IMR-90 (cell line): ENCODE measurements at regions not wholly inside any gene's neighbourhood (a gene's known extent, or its start where the extent isn't known, plus 50 kb on each side); places are given as distances from the start of the nearest gene placed in this dataset.

ENCODE experiments used
- ATAC-seq: fragments of 200-7000 bp; cut with Tn5 transposase; 2 replicates; pipeline ENCODE4 v1.9.1; 2020; ENCODE audit warnings: low read depth, mild to moderate bottlenecking, moderate library complexity
- BruUV-seq: library from RNA; stranded (reverse); fragments of 400-500 nt; replicated peaks from 2 replicates; lab custom pipeline; 2021; lab: Mats Ljungman, UMichigan
- CTCF ChIA-PET: fragments of 300-600 bp; formaldehyde crosslinking; extraction: SDS; loops from one replicate; lab custom pipeline; 2021; ENCODE audit warnings: antibody characterized with exemption; lab: Yijun Ruan, JAX
- POLR2A ChIA-PET: fragments of 300-600 bp; sonication (Branson Sonifier 250); formaldehyde crosslinking; loops from one replicate; lab custom pipeline; 2022; ENCODE audit warnings: antibody characterized with exemption; ENCODE audit not compliant: unreplicated experiment; lab: Charles Lee
- DNase-seq: peaks from one replicate; pipeline ENCODE4 v3.0.0; 2013
- H2AFZ ChIP-seq: replicated peaks from 2 replicates; pipeline ENCODE3; 2013; ENCODE audit warnings: low read length, mild to moderate bottlenecking; ENCODE audit not compliant: poor library complexity
- H2AK5ac ChIP-seq: 2 replicates; pipeline ENCODE4 v1.6.1; 2013; ENCODE audit warnings: low read depth, low read length, inconsistent platforms
- H2AK9ac ChIP-seq: replicated peaks from 2 replicates; pipeline ENCODE3; 2013; ENCODE audit warnings: mild to moderate bottlenecking, low read depth, low read length, moderate library complexity; ENCODE audit not compliant: poor library complexity
- H2BK120ac ChIP-seq: 2 replicates; pipeline ENCODE4 v1.6.1; 2013; ENCODE audit warnings: low read depth, low read length, inconsistent platforms
- H2BK15ac ChIP-seq: 3 replicates; pipeline ENCODE4 v1.6.1; 2013; ENCODE audit warnings: low read depth, low read length, inconsistent platforms
- H2BK20ac ChIP-seq: 2 replicates; pipeline ENCODE4 v1.6.1; 2013; ENCODE audit warnings: low read depth, mild to moderate bottlenecking, inconsistent platforms, low read length, moderate library complexity
- H2BK5ac ChIP-seq: 2 replicates; pipeline ENCODE4 v1.6.1; 2013; ENCODE audit warnings: mild to moderate bottlenecking, low read depth, low read length, inconsistent platforms; ENCODE audit not compliant: poor library complexity, severe bottlenecking
- H3K14ac ChIP-seq: replicated peaks from 2 replicates; pipeline ENCODE4 v1.6.1; 2013; ENCODE audit warnings: low read depth, low read length, inconsistent platforms
- H3K18ac ChIP-seq: 2 replicates; pipeline ENCODE4 v1.6.1; 2013; ENCODE audit warnings: low read depth, low read length, control low read depth
- H3K23ac ChIP-seq: 2 replicates; pipeline ENCODE4 v1.6.1; 2013; ENCODE audit warnings: low read depth, low read length, inconsistent platforms
- H3K27ac ChIP-seq: 2 replicates; pipeline ENCODE4 v1.5.1; 2013; ENCODE audit warnings: mild to moderate bottlenecking, control low read depth, low read length; ENCODE audit not compliant: insufficient read depth
- H3K27me3 ChIP-seq: 2 replicates; pipeline ENCODE4 v1.6.1; 2013; ENCODE audit warnings: low read length; ENCODE audit not compliant: control insufficient read depth, insufficient read depth
- H3K36me3 ChIP-seq: 2 replicates; pipeline ENCODE4 v1.6.1; 2013; ENCODE audit warnings: low read length, mixed read lengths; ENCODE audit not compliant: control insufficient read depth, insufficient read depth
- H3K4ac ChIP-seq: 2 replicates; pipeline ENCODE4 v1.6.1; 2013; ENCODE audit warnings: low read depth, low read length, inconsistent platforms
- H3K4me1 ChIP-seq: 2 replicates; pipeline ENCODE4 v1.6.1; 2013; ENCODE audit warnings: low read length, mixed read lengths; ENCODE audit not compliant: control insufficient read depth, insufficient read depth
- H3K4me2 ChIP-seq: 2 replicates; pipeline ENCODE4 v1.6.1; 2013; ENCODE audit warnings: low read depth, mild to moderate bottlenecking, control low read depth, low read length, moderate library complexity
- H3K4me3 ChIP-seq: 2 replicates; pipeline ENCODE4 v1.5.1; 2013; ENCODE audit warnings: low read depth, mild to moderate bottlenecking, control low read depth, low read length, moderate library complexity; ENCODE audit not compliant: insufficient read depth
- H3K56ac ChIP-seq: 2 replicates; pipeline ENCODE4 v1.6.1; 2013; ENCODE audit warnings: low read length, inconsistent platforms; ENCODE audit not compliant: insufficient read depth; ENCODE audit errors: extremely low read depth
- H3K79me1 ChIP-seq, 2 experiments: 2 replicates each; pipeline ENCODE4 v1.6.1; 2013; ENCODE audit warnings: low read length in 2 of 2, inconsistent platforms in 1 of 2, low read depth in 1 of 2
- H3K9ac ChIP-seq: 2 replicates; pipeline ENCODE4 v1.6.1; 2013; ENCODE audit warnings: low read depth, low read length, control low read depth
- H3K9me1 ChIP-seq: 2 replicates; pipeline ENCODE4 v1.6.1; 2013; ENCODE audit warnings: low read length, inconsistent platforms; ENCODE audit not compliant: insufficient read depth
- H3K9me3 ChIP-seq: 2 replicates; pipeline ENCODE4 v1.6.1; 2013; ENCODE audit warnings: low read length; ENCODE audit not compliant: control insufficient read depth, insufficient read depth
- H4K20me1 ChIP-seq: 2 replicates; pipeline ENCODE4 v1.6.1; 2013; ENCODE audit warnings: low read length, inconsistent platforms; ENCODE audit not compliant: insufficient read depth
- H4K5ac ChIP-seq: 2 replicates; pipeline ENCODE4 v1.6.1; 2013; ENCODE audit warnings: mild to moderate bottlenecking, low read depth, low read length, control low read depth
- H4K8ac ChIP-seq, 2 experiments: 2 replicates each; pipeline ENCODE4 v1.6.1; 2013; ENCODE audit warnings: low read depth in 2 of 2, low read length in 2 of 2, control low read depth in 1 of 2, inconsistent platforms in 1 of 2
- H4K91ac ChIP-seq: 2 replicates; pipeline ENCODE4 v1.6.1; 2013; ENCODE audit warnings: low read depth, low read length, inconsistent platforms; ENCODE audit not compliant: insufficient read depth
- CEBPB ChIP-seq: IDR thresholded peaks from 2 replicates; pipeline ENCODE4 v1.6.1; 2012; ENCODE audit warnings: low read depth, low read length, improper control_type of control experiment
- MAZ ChIP-seq: IDR thresholded peaks from 2 replicates; pipeline ENCODE4 v1.6.1; 2012; ENCODE audit warnings: low read depth, mild to moderate bottlenecking, low read length, improper control_type of control experiment, moderate library complexity, borderline replicate concordance
- MXI1 ChIP-seq: IDR thresholded peaks from 2 replicates; pipeline ENCODE4 v1.6.1; 2012; ENCODE audit warnings: low read depth, mild to moderate bottlenecking, low read length, moderate library complexity, borderline replicate concordance
- NFE2L2 ChIP-seq: fragments of 150-350 bp; IDR thresholded peaks from 2 replicates; pipeline ENCODE4 v1.6.1; 2016; ENCODE audit warnings: low read depth, mild to moderate bottlenecking, low read length
- POLR2A ChIP-seq: IDR thresholded peaks from 2 replicates; pipeline ENCODE4 v1.6.1; 2012; ENCODE audit warnings: mild to moderate bottlenecking, low read depth, low read length
- RAD21 ChIP-seq: IDR thresholded peaks from 2 replicates; pipeline ENCODE4 v1.6.1; 2012; ENCODE audit warnings: low read length, improper control_type of control experiment
- WGBS, 2 experiments: methylation state at CpG; one replicate each; pipeline versions ENCODE4 v1.1.5 to v1.1.7; 2013; ENCODE audit warnings: missing lambda C conversion rate in 2 of 2; ENCODE audit not compliant: insufficient read length in 1 of 2; ENCODE audit errors: extremely low coverage in 2 of 2; 5-methylcytosine and 5-hydroxymethylcytosine counted together
- dilution Hi-C: fragments of 300-500 bp; cut with HindIII; formaldehyde crosslinking; loops from one replicate; pipeline ENCODE4 v1.14.3; 2018; ENCODE audit warnings: low sequenced_read_pairs; ENCODE audit not compliant: unreplicated experiment
- in situ Hi-C: fragments of 300-500 bp; cut with MboI; formaldehyde crosslinking; loops from 3 replicates; pipeline ENCODE4 v1.14.3; 2019; ENCODE audit warnings: low sequenced_read_pairs, inconsistent platforms, mixed read lengths
- intact Hi-C: fragments of 100-400 bp; cut with micrococcal nuclease; formaldehyde crosslinking; loops from 2 replicates; pipeline ENCODE4 v1.10.0; 2022
- TF ChIP-seq, protein P1 (sequence below): fragments of 150-350 bp; IDR thresholded peaks from 2 replicates; pipeline ENCODE4 v1.6.1; 2017; ENCODE audit warnings: mild to moderate bottlenecking, antibody characterized with exemption, low read length, low read depth

- H2BK15ac ChIP-seq, result no peak overlapping the region
- H3K4me3 ChIP-seq, result no peak overlapping the region
- H3K14ac ChIP-seq, result no peak overlapping the region
- no peak overlapping the region for H2BK5ac ChIP-seq
- H3K18ac ChIP-seq, result no peak overlapping the region
- CTCF ChIA-PET, result no interaction called here
- H3K56ac ChIP-seq, result no peak overlapping the region
- in situ Hi-C loops, result no loop called here
- H3K9ac ChIP-seq, result no peak overlapping the region
- no peaks in the 10 kb centered on the region for H3K79me1 ChIP-seq
- TF ChIP-seq RAD21 (no peak), NFE2L2 (no peak), CEBPB (no peak), MAZ (no peak), POLR2A (no peak), MXI1 (no peak)
- TF ChIP-seq, protein P1, sequence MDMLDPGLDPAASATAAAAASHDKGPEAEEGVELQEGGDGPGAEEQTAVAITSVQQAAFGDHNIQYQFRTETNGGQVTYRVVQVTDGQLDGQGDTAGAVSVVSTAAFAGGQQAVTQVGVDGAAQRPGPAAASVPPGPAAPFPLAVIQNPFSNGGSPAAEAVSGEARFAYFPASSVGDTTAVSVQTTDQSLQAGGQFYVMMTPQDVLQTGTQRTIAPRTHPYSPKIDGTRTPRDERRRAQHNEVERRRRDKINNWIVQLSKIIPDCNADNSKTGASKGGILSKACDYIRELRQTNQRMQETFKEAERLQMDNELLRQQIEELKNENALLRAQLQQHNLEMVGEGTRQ, result no peak
- no peak overlapping the region for H2AK9ac ChIP-seq
- H3K4me1 ChIP-seq, result no peaks in the 10 kb centered on the region
- no peak overlapping the region for H3K4me2 ChIP-seq
- no peak overlapping the region for H3K27ac ChIP-seq
- no peaks in the 10 kb centered on the region for H4K20me1 ChIP-seq
- no peak overlapping the region for H4K5ac ChIP-seq
- POLR2A ChIA-PET, result no interaction called here
- no peak overlapping the region for H3K23ac ChIP-seq
- no peak overlapping the region for H2AFZ ChIP-seq
- peaks cover 1% of the 10 kb centered on the region; the same call in 1 of the 2 replicates for H3K27me3 ChIP-seq
- H3K4ac ChIP-seq, result no peak overlapping the region
- H3K9me1 ChIP-seq, result no peaks in the 10 kb centered on the region
- intact Hi-C loops, result no loop called here
- ATAC-seq (no peak), DNase-seq (no peak)
- no peak overlapping the region for H4K91ac ChIP-seq
- H3K36me3 ChIP-seq, result no peaks in the 10 kb centered on the region
- dilution Hi-C loops, result no loop called here
- no CpG with 5 or more reads among the region's 1 CpG for WGBS, 2 experiments
- H3K9me3 ChIP-seq, result no peaks in the 10 kb centered on the region
- no peak overlapping the region for H2AK5ac ChIP-seq
- BruUV-seq, result no TSS peak
- H2BK20ac ChIP-seq, result no peak overlapping the region
- no peak overlapping the region for H2BK120ac ChIP-seq
- H4K8ac ChIP-seq, result no peak overlapping the region
These were observed 256.4 kb downstream of the NUAK1 start for GRCh38 chr12:105882404-105882803.
